ENCODE measurements at regions not wholly inside any gene's neighbourhood (a gene's known extent, or its start where the extent isn't known, plus 50 kb on each side); places are given as distances from the start of the nearest gene placed in this dataset.

DNA sequence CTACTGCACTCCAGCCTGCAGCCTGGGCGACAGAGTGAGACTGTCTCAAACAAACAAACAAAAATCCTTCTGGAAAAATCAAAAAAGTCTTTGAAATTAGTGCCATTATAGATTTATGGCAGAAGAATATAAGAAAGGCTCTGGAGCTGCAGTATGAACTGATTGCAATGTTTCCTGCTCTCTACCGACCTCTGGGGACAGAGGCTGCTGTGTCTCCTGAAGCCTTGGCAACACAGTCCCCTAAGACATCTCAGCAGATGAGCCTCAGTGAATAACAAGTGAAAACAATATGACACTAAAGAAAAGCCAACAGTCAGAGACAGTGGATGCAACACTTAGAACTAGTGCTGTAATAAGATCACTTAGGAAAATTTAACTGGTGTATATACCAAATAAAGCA lies 494.9 kb upstream of the LRATD1 start:
- ChIA-PET CTCF (ENCODE audit: partially characterized antibody) (interaction anchor here (0.8 to 1.2 kb wide), 3 partner anchors 9 to 994 kb away, joined by 4 to 7 read pairs (median 6); no protein-coding TSS in a partner anchor), POLR2A (ENCODE audit: partially characterized antibody) (no interaction called here)
- H2AFZ ChIP-seq (ENCODE audit: low read length), result no peak overlapping the region
- H3K4me2 ChIP-seq (ENCODE audit: insufficient read depth in 1 of 2, low read depth in 2 of 2, low read length in 2 of 2), result no peak overlapping the region
- no peak overlapping the region for H4K5ac ChIP-seq (ENCODE audit: insufficient read length, low read depth, low read length)
- 66% methylated on average over 2 of the region's 2 CpGs; no CpG with 5 or more reads in 1 of the 2 experiments for WGBS, 2 experiments (ENCODE audit: extremely low coverage in 1 of 2, insufficient coverage in 1 of 2, insufficient read length in 1 of 2, insufficient replicate concordance in 2 of 2, low coverage in 1 of 2, low lambda C conversion rate in 2 of 2, missing lambda C conversion rate in 1 of 2)
- no peak overlapping the region for H3K27ac ChIP-seq (ENCODE audit: low read depth, low read length)
- no peak overlapping the region for H2BK12ac ChIP-seq (ENCODE audit: low read depth, low read length)
- H2BK15ac ChIP-seq (ENCODE audit: low read length), result no peak overlapping the region
- DNase-seq (ENCODE audit: low read depth in 1 of 2, low spot score in 2 of 2) (peak in 1 of 2 experiments; percentile 13), FAIRE-seq (peak; percentile 71)
- no peak overlapping the region for H3K4ac ChIP-seq (replicated peaks; ENCODE audit: insufficient read length, low read depth, low read length)
- no peak overlapping the region for H2BK5ac ChIP-seq (ENCODE audit: low read depth, low read length)
- no peak overlapping the region for H2BK20ac ChIP-seq (ENCODE audit: low read length)
- H2AK5ac ChIP-seq (ENCODE audit: low read depth, low read length), result no peak overlapping the region
- H4K20me1 ChIP-seq (replicated peaks in 1 of 2; ENCODE audit: control insufficient read depth in 1 of 2, insufficient read depth in 2 of 2, low read length in 2 of 2), result no peaks in the 10 kb centered on the region
- no peaks in the 10 kb centered on the region for H3K79me1 ChIP-seq (ENCODE audit: low read depth, low read length)
- H3K4me1 ChIP-seq (replicated peaks in 1 of 4; ENCODE audit: control insufficient read depth in 3 of 4, insufficient read depth in 4 of 4, low read length in 3 of 4), result peaks cover 0 to 3% (median under 1%) of the 10 kb centered on the region in 4 experiments; a peak in 2 of 7 replicates
- H3K14ac ChIP-seq (ENCODE audit: insufficient read length), result no peak overlapping the region
- H3K9ac ChIP-seq (replicated peaks in 1 of 4; ENCODE audit: extremely low read depth in 1 of 4, low read depth in 3 of 4, low read length in 3 of 4), result no peak overlapping the region
- no peaks in the 10 kb centered on the region for H3K36me3 ChIP-seq (ENCODE audit: control insufficient read depth in 2 of 4, insufficient read depth in 4 of 4, low read length in 3 of 4)
- no peak overlapping the region for H2BK120ac ChIP-seq (replicated peaks; ENCODE audit: low read depth, low read length)
- no peaks in the 10 kb centered on the region for H3K23me2 ChIP-seq (ENCODE audit: low read depth, low read length)
- H3K27me3 ChIP-seq (replicated peaks in 1 of 4; ENCODE audit: control insufficient read depth in 3 of 4, extremely low read depth in 1 of 4, insufficient read depth in 3 of 4, low read length in 3 of 4), result no peaks in the 10 kb centered on the region
- no peaks in the 10 kb centered on the region for H3K9me3 ChIP-seq (ENCODE audit: insufficient read depth in 2 of 2, low read depth in 1 of 2, low read length in 1 of 2)
- H3K18ac ChIP-seq (ENCODE audit: extremely low read depth, low read length), result no peak overlapping the region
- H3K23ac ChIP-seq (ENCODE audit: insufficient read length), result no peak overlapping the region
- H4K8ac ChIP-seq (ENCODE audit: extremely low read depth, insufficient read depth, low read length), result no peak overlapping the region
- H4K91ac ChIP-seq (replicated peaks; ENCODE audit: insufficient read length, low read length), result no peak overlapping the region
- no peak overlapping the region for H3K56ac ChIP-seq (replicated peaks; ENCODE audit: insufficient read length, low read depth, low read length)
- no peaks in the 10 kb centered on the region for H3K79me2 ChIP-seq (ENCODE audit: control insufficient read depth in 1 of 2, insufficient read depth in 2 of 2, low read length in 2 of 2)
- no peak overlapping the region; a peak in 1 of 8 replicates for H3K4me3 ChIP-seq (ENCODE audit: extremely low read depth in 1 of 4, insufficient read depth in 2 of 4, low read depth in 3 of 4, low read length in 4 of 4)
- TF ChIP-seq HDAC2 (IDR thresholded peaks at IDR 0.05; ENCODE audit: borderline replicate concordance in 1 of 2, low read depth in 2 of 2, low read length in 2 of 2), result no peak
- no peak for TF ChIP-seq BCL11A (IDR thresholded peaks at IDR 0.05; ENCODE audit: low read depth in 2 of 2, low read length in 2 of 2)
- TF ChIP-seq BACH1 (IDR thresholded peaks at IDR 0.05; ENCODE audit: low read length), result no peak
- TF ChIP-seq, protein P1, sequence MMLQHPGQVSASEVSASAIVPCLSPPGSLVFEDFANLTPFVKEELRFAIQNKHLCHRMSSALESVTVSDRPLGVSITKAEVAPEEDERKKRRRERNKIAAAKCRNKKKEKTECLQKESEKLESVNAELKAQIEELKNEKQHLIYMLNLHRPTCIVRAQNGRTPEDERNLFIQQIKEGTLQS (IDR thresholded peaks at IDR 0.05; ENCODE audit: insufficient read depth, low read depth, low read length), result no peak
- no peak for TF ChIP-seq RFX5 (IDR thresholded peaks at IDR 0.05; ENCODE audit: borderline replicate concordance, low read depth, low read length)
- TF ChIP-seq MAFK (IDR thresholded peaks at IDR 0.05; ENCODE audit: low read depth, low read length), result no peak
- no peak for TF ChIP-seq RBBP5 (IDR thresholded peaks at IDR 0.05; ENCODE audit: borderline replicate concordance, low read depth, low read length)
- TF ChIP-seq, protein P2, sequence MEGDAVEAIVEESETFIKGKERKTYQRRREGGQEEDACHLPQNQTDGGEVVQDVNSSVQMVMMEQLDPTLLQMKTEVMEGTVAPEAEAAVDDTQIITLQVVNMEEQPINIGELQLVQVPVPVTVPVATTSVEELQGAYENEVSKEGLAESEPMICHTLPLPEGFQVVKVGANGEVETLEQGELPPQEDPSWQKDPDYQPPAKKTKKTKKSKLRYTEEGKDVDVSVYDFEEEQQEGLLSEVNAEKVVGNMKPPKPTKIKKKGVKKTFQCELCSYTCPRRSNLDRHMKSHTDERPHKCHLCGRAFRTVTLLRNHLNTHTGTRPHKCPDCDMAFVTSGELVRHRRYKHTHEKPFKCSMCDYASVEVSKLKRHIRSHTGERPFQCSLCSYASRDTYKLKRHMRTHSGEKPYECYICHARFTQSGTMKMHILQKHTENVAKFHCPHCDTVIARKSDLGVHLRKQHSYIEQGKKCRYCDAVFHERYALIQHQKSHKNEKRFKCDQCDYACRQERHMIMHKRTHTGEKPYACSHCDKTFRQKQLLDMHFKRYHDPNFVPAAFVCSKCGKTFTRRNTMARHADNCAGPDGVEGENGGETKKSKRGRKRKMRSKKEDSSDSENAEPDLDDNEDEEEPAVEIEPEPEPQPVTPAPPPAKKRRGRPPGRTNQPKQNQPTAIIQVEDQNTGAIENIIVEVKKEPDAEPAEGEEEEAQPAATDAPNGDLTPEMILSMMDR (IDR thresholded peaks at IDR 0.05; ENCODE audit: control extremely low read depth in 1 of 3, insufficient read depth in 1 of 3, low read depth in 1 of 3, low read length in 3 of 3), result peak; percentile 29 to 55 (median 50)
- no peak for TF ChIP-seq GTF2F1 (IDR thresholded peaks at IDR 0.05; ENCODE audit: borderline replicate concordance, low read depth, low read length)
- TF ChIP-seq TAF7 (optimal IDR thresholded peaks at IDR 0.05; ENCODE audit: borderline replicate concordance, low read depth, low read length), result no peak

All from H1 (cell line).